Colonic mucosa (tissue), 4 donors: ENCODE measurements at regions not wholly inside any gene's neighbourhood (a gene's known extent, or its start where the extent isn't known, plus 50 kb on each side); places are given as distances from the start of the nearest gene placed in this dataset.

Experiments used
- DNase-seq: peaks from one replicate; pipeline ENCODE4 v3.0.0-alpha.2; 2020
- H3K27ac ChIP-seq: fragments of 200-600 bp; one replicate; pipeline ENCODE4 v1.8.0; 2021
- H3K27me3 ChIP-seq: fragments of 200-600 bp; one replicate; pipeline ENCODE4 v1.8.0; 2021
- H3K36me3 ChIP-seq: fragments of 200-600 bp; one replicate; pipeline ENCODE4 v1.8.0; 2021
- H3K4me1 ChIP-seq: fragments of 200-600 bp; one replicate; pipeline ENCODE4 v1.8.0; 2021; ENCODE audit warnings: mild to moderate bottlenecking
- H3K4me3 ChIP-seq: fragments of 200-600 bp; one replicate; pipeline ENCODE4 v1.8.0; 2021
- H3K9ac ChIP-seq, 2 donors: one replicate each; pipeline ENCODE4 v1.7.0; 2013; ENCODE audit warnings: control low read depth in 2 of 2, low read depth in 2 of 2, low read length in 2 of 2
- H3K9me3 ChIP-seq: fragments of 200-600 bp; one replicate; pipeline ENCODE4 v1.8.0; 2021
- CTCF ChIP-seq: fragments of 200-600 bp; IDR thresholded peaks from one replicate; pipeline ENCODE4 v1.8.0; 2022; ENCODE audit warnings: antibody characterized with exemption, mild to moderate bottlenecking
- intact Hi-C: fragments of 100-400 bp; cut with DNase I; formaldehyde crosslinking; loops from one replicate; pipeline ENCODE4 v1.14.1; 2022
- donor health status: healthy.
- donor health status: DM: no; HTN: no; CAD: no.
- donor health status: DM: no; HTN: no; CAD: no.

GRCh38 chr2:147366279-147366678 lies 478.6 kb upstream of the ACVR2A start:
- no peak overlapping the region for H3K9ac ChIP-seq
- H3K4me1 ChIP-seq = no peaks in the 10 kb centered on the region
- H3K36me3 ChIP-seq = no peaks in the 10 kb centered on the region
- H3K4me3 ChIP-seq = no peak overlapping the region
- no peak for DNase-seq
- no peak overlapping the region for H3K27ac ChIP-seq
- no peaks in the 10 kb centered on the region for H3K27me3 ChIP-seq
- intact Hi-C loops = no loop called here
- TF ChIP-seq CTCF = no peak
- no peaks in the 10 kb centered on the region for H3K9me3 ChIP-seq

- Histone ChIP-seq H3K27me3 (no peaks in the 10 kb centered on the region), H3K9me3 (no peaks in the 10 kb centered on the region), H3K4me3 (no peak overlapping the region), H3K27ac (no peak overlapping the region), H3K9ac (no peak overlapping the region), H3K36me3 (no peaks in the 10 kb centered on the region), H3K4me1 (no peaks in the 10 kb centered on the region)
- no peak for DNase-seq
- TF ChIP-seq CTCF = no peak
- intact Hi-C loops = no loop called here
Observed at GRCh38 chr2:147365622-147366021, 479.2 kb upstream of the ACVR2A start.

GRCh38 chr2:147364597-147364996 lies 480.2 kb upstream of the ACVR2A start:
- intact Hi-C loops = no loop called here
- H3K4me3 ChIP-seq = no peak overlapping the region
- TF ChIP-seq CTCF = no peak

GRCh38 chr2:147363181-147363580 lies 481.6 kb upstream of the ACVR2A start:
- Histone ChIP-seq H3K36me3 (no peaks in the 10 kb centered on the region), H3K27me3 (no peaks in the 10 kb centered on the region), H3K4me3 (no peak overlapping the region), H3K27ac (no peak overlapping the region), H3K9ac (no peak overlapping the region), H3K9me3 (no peaks in the 10 kb centered on the region), H3K4me1 (no peaks in the 10 kb centered on the region)
- TF ChIP-seq CTCF = no peak
- intact Hi-C loops = no loop called here
- no peak for DNase-seq

More at GRCh38 chr2:147364597-147364996, 480.2 kb upstream of the ACVR2A start:
- no peaks in the 10 kb centered on the region for H3K9me3 ChIP-seq
- no peak overlapping the region for H3K9ac ChIP-seq
- H3K36me3 ChIP-seq = no peaks in the 10 kb centered on the region
- no peaks in the 10 kb centered on the region for H3K4me1 ChIP-seq
- H3K27me3 ChIP-seq = no peaks in the 10 kb centered on the region
- no peak for DNase-seq
- no peak overlapping the region for H3K27ac ChIP-seq

GRCh38 chr2:147358375-147358774 lies 486.5 kb upstream of the ACVR2A start:
- no peaks in the 10 kb centered on the region for H3K36me3 ChIP-seq
- intact Hi-C loops = no loop called here
- H3K4me1 ChIP-seq = no peaks in the 10 kb centered on the region
- no peaks in the 10 kb centered on the region for H3K27me3 ChIP-seq
- no peaks in the 10 kb centered on the region for H3K9me3 ChIP-seq
- H3K27ac ChIP-seq = no peak overlapping the region
- no peak overlapping the region for H3K4me3 ChIP-seq
- no peak overlapping the region for H3K9ac ChIP-seq
- no peak for DNase-seq
- TF ChIP-seq CTCF = no peak

- Histone ChIP-seq H3K27me3 (no peaks in the 10 kb centered on the region), H3K4me1 (no peaks in the 10 kb centered on the region), H3K9ac (no peak overlapping the region), H3K27ac (no peak overlapping the region), H3K9me3 (no peaks in the 10 kb centered on the region), H3K36me3 (no peaks in the 10 kb centered on the region), H3K4me3 (no peak overlapping the region)
- no peak for TF ChIP-seq CTCF
- intact Hi-C loops = no loop called here
- no peak for DNase-seq
Observed at GRCh38 chr2:147356157-147356556, 488.7 kb upstream of the ACVR2A start.
